MM.1S (cell line): ENCODE measurements at regions not wholly inside any gene's neighbourhood (a gene's known extent, or its start where the extent isn't known, plus 50 kb on each side); places are given as distances from the start of the nearest gene placed in this dataset.

Experiments
- DNase-seq: peaks from one replicate; pipeline ENCODE4 v3.0.0-alpha.2; 2015
- H2AFZ ChIP-seq: fragments of 300-600 bp; sonication (generic); 2 replicates; pipeline ENCODE4 v1.6.0; 2016; ENCODE audit warnings: antibody characterized with exemption, low read length
- H3F3A ChIP-seq: fragments of 300-600 bp; sonication (generic); 2 replicates; pipeline ENCODE4 v1.6.1; 2016; ENCODE audit warnings: mild to moderate bottlenecking, antibody characterized with exemption, low read length, moderate library complexity, mixed read lengths; ENCODE audit not compliant: insufficient read depth
- H3K27ac ChIP-seq: fragments of 300-600 bp; sonication (generic); 2 replicates; pipeline ENCODE4 v1.5.1; 2016; ENCODE audit warnings: mild to moderate bottlenecking, low read length
- H3K27me3 ChIP-seq: fragments of 300-600 bp; sonication (generic); replicated peaks from 2 replicates; pipeline ENCODE4 v1.6.0; 2016; ENCODE audit warnings: low read length; ENCODE audit not compliant: insufficient read depth
- H3K36me3 ChIP-seq: fragments of 300-600 bp; sonication (generic); replicated peaks from 2 replicates; pipeline ENCODE4 v1.6.1; 2016; ENCODE audit warnings: mild to moderate bottlenecking, low read length, mixed read lengths; ENCODE audit not compliant: insufficient read depth
- H3K4me1 ChIP-seq: fragments of 300-600 bp; sonication (generic); 2 replicates; pipeline ENCODE4 v1.6.1; 2016; ENCODE audit warnings: low read length, mixed read lengths
- H3K4me2 ChIP-seq: fragments of 300-600 bp; sonication (generic); 2 replicates; pipeline ENCODE4 v1.6.0; 2016; ENCODE audit warnings: low read depth, low read length
- H3K4me3 ChIP-seq: fragments of 300-600 bp; sonication (generic); 2 replicates; pipeline ENCODE4 v1.5.1; 2016; ENCODE audit warnings: low read length, mixed read lengths
- H3K79me2 ChIP-seq: fragments of 300-600 bp; sonication (generic); 2 replicates; pipeline ENCODE4 v1.6.1; 2016; ENCODE audit warnings: mixed run types, low read length, mixed read lengths
- H3K9ac ChIP-seq: fragments of 300-600 bp; sonication (generic); 2 replicates; pipeline ENCODE4 v1.6.1; 2016; ENCODE audit warnings: low read length, mixed read lengths
- H3K9me2 ChIP-seq: fragments of 300-600 bp; sonication (generic); replicated peaks from 2 replicates; pipeline ENCODE4 v1.6.1; 2016; ENCODE audit warnings: mild to moderate bottlenecking, low read length, mixed read lengths; ENCODE audit not compliant: insufficient read depth
- H3K9me3 ChIP-seq: fragments of 300-600 bp; sonication (generic); replicated peaks from 2 replicates; pipeline ENCODE4 v1.6.1; 2016; ENCODE audit warnings: mild to moderate bottlenecking, low read length, mixed read lengths; ENCODE audit not compliant: insufficient read depth
- H4K20me1 ChIP-seq: fragments of 300-600 bp; sonication (generic); 2 replicates; pipeline ENCODE4 v1.6.1; 2016; ENCODE audit warnings: mild to moderate bottlenecking, low read length, moderate library complexity, mixed read lengths; ENCODE audit not compliant: insufficient read depth
- CTCF ChIP-seq: fragments of 300-600 bp; sonication (generic); IDR thresholded peaks from 2 replicates; pipeline ENCODE4 v1.5.1; 2016; ENCODE audit warnings: antibody characterized with exemption, low read length, mixed read lengths
- EZH2 ChIP-seq: fragments of 300-600 bp; sonication (generic); optimal IDR thresholded peaks from 2 replicates; pipeline ENCODE3; 2017; ENCODE audit warnings: low read depth, mild to moderate bottlenecking, antibody characterized with exemption, low read length, mixed read lengths
- EZH2phosphoT487 ChIP-seq: fragments of 300-600 bp; sonication (generic); IDR thresholded peaks from 2 replicates; pipeline ENCODE4 v1.6.1; 2018; ENCODE audit warnings: antibody characterized with exemption, low read length

GRCh38 chr3:181518222-181518621 is 193.5 kb upstream of the SOX2 start:
- Histone ChIP-seq H3K4me1 (no peaks in the 10 kb centered on the region), H3K4me3 (no peak overlapping the region), H3K9me2 (no peaks in the 10 kb centered on the region), H3K9me3 (no peaks in the 10 kb centered on the region), H3K4me2 (no peak overlapping the region), H3K27me3 (no peaks in the 10 kb centered on the region), H3K9ac (no peak overlapping the region), H3F3A (no peaks in the 10 kb centered on the region), H2AFZ (no peak overlapping the region), H3K79me2 (no peaks in the 10 kb centered on the region), H4K20me1 (no peaks in the 10 kb centered on the region), H3K36me3 (no peaks in the 10 kb centered on the region), H3K27ac (no peak overlapping the region)
- no peak for TF ChIP-seq EZH2phosphoT487
- no peak for TF ChIP-seq EZH2
- TF ChIP-seq CTCF, result no peak
- DNase-seq, result no peak

- TF ChIP-seq CTCF (no peak), EZH2phosphoT487 (no peak), EZH2 (no peak)
- H3K4me2 ChIP-seq, result no peak overlapping the region
Measured at GRCh38 chr3:181512787-181513186, 198.9 kb upstream of the SOX2 start.

GRCh38 chr3:181510500-181510899 is 201.2 kb upstream of the SOX2 start:
- Histone ChIP-seq H3K4me1 (no peaks in the 10 kb centered on the region), H4K20me1 (no peaks in the 10 kb centered on the region), H2AFZ (no peak overlapping the region), H3K9me2 (no peaks in the 10 kb centered on the region), H3F3A (no peaks in the 10 kb centered on the region), H3K9me3 (no peaks in the 10 kb centered on the region), H3K9ac (no peak overlapping the region), H3K4me3 (no peak overlapping the region), H3K27me3 (no peaks in the 10 kb centered on the region), H3K27ac (no peak overlapping the region), H3K4me2 (no peak overlapping the region), H3K79me2 (no peaks in the 10 kb centered on the region), H3K36me3 (no peaks in the 10 kb centered on the region)
- no peak for DNase-seq
- TF ChIP-seq EZH2phosphoT487 (no peak), EZH2 (no peak), CTCF (no peak)

More at GRCh38 chr3:181512787-181513186, 198.9 kb upstream of the SOX2 start:
- H4K20me1 ChIP-seq, result no peaks in the 10 kb centered on the region
- no peak overlapping the region for H3K27ac ChIP-seq
- H3K79me2 ChIP-seq, result no peaks in the 10 kb centered on the region
- H3K36me3 ChIP-seq, result no peaks in the 10 kb centered on the region
- H3K4me3 ChIP-seq, result no peak overlapping the region
- H3K4me1 ChIP-seq, result no peaks in the 10 kb centered on the region
- no peak overlapping the region for H3K9ac ChIP-seq
- no peaks in the 10 kb centered on the region for H3K9me3 ChIP-seq
- H3K27me3 ChIP-seq, result no peaks in the 10 kb centered on the region
- H2AFZ ChIP-seq, result no peak overlapping the region
- H3K9me2 ChIP-seq, result no peaks in the 10 kb centered on the region
- DNase-seq, result no peak
- H3F3A ChIP-seq, result no peaks in the 10 kb centered on the region
